Natural killer cell (primary cell): ENCODE measurements at regions not wholly inside any gene's neighbourhood (a gene's known extent, or its start where the extent isn't known, plus 50 kb on each side); places are given as distances from the start of the nearest gene placed in this dataset.

Experiments used
- ATAC-seq, 3 donors: fragments of 150-1000 bp in 2 of 3; fragments of 200-7000 bp in 1 of 3; cut with Tn5 transposase; 1 replicate in 1 of 3; 2 replicates in 2 of 3; pipeline ENCODE4 v1.10.0; 2021; ENCODE audit warnings: mild to moderate bottlenecking in 2 of 3, moderate library complexity in 2 of 3
- DNase-seq, 2 donors: peaks; one replicate each; pipeline versions ENCODE4 v3.0.0 to v3.0.0-alpha.2; 2013 to 2021; ENCODE audit warnings: mixed read lengths in 1 of 2
- H3K27ac ChIP-seq: one replicate; pipeline ENCODE4 v1.5.1; 2013; ENCODE audit warnings: mild to moderate bottlenecking, low read length
- H3K27me3 ChIP-seq: one replicate; pipeline ENCODE4 v1.6.1; 2013; ENCODE audit warnings: low read length; ENCODE audit not compliant: control insufficient read depth, insufficient read depth
- H3K36me3 ChIP-seq: one replicate; pipeline ENCODE4 v1.6.1; 2013; ENCODE audit warnings: low read length; ENCODE audit not compliant: control insufficient read depth, insufficient read depth
- H3K4me1 ChIP-seq: one replicate; pipeline ENCODE4 v1.6.1; 2013; ENCODE audit warnings: low read length; ENCODE audit not compliant: control insufficient read depth, insufficient read depth
- H3K4me3 ChIP-seq: one replicate; pipeline ENCODE4 v1.5.1; 2013; ENCODE audit warnings: low read length
- H3K9me3 ChIP-seq: one replicate; pipeline ENCODE4 v1.6.1; 2013; ENCODE audit warnings: low read length; ENCODE audit not compliant: control insufficient read depth, insufficient read depth
- H3K27ac Mint-ChIP-seq, 2 donors: one replicate each; pipeline ENCODE4 v1.8.0; 2022; ENCODE audit warnings: mild to moderate bottlenecking in 2 of 2, mixed read lengths in 2 of 2, moderate library complexity in 1 of 2
- H3K27me3 Mint-ChIP-seq, 2 donors: one replicate each; pipeline ENCODE4 v1.8.0; 2022; ENCODE audit warnings: low read depth in 2 of 2, mixed read lengths in 2 of 2
- H3K36me3 Mint-ChIP-seq: one replicate; pipeline ENCODE4 v1.8.0; 2022; ENCODE audit warnings: mixed read lengths
- H3K4me1 Mint-ChIP-seq, 2 donors: one replicate each; pipeline ENCODE4 v1.8.0; 2022; ENCODE audit warnings: mixed read lengths in 2 of 2
- H3K4me3 Mint-ChIP-seq: one replicate; pipeline ENCODE4 v1.8.0; 2022; ENCODE audit warnings: mild to moderate bottlenecking, moderate library complexity, mixed read lengths
- H3K9me3 Mint-ChIP-seq, 2 donors: one replicate each; pipeline ENCODE4 v1.8.0; 2022; ENCODE audit warnings: mixed read lengths in 2 of 2
- WGBS: methylation state at CpG from one replicate; pipeline ENCODE4 v1.1.7; 2013; ENCODE audit warnings: missing lambda C conversion rate; ENCODE audit not compliant: insufficient coverage; 5-methylcytosine and 5-hydroxymethylcytosine counted together
- intact Hi-C: fragments of 100-400 bp; cut with micrococcal nuclease; formaldehyde crosslinking; loops from one replicate; pipeline ENCODE4 v1.14.2; 2022
- TF ChIP-seq, protein P1 (sequence below): fragments of 200-600 bp; IDR thresholded peaks from one replicate; pipeline ENCODE4 v1.8.0; 2022; ENCODE audit warnings: antibody characterized with exemption

DNA sequence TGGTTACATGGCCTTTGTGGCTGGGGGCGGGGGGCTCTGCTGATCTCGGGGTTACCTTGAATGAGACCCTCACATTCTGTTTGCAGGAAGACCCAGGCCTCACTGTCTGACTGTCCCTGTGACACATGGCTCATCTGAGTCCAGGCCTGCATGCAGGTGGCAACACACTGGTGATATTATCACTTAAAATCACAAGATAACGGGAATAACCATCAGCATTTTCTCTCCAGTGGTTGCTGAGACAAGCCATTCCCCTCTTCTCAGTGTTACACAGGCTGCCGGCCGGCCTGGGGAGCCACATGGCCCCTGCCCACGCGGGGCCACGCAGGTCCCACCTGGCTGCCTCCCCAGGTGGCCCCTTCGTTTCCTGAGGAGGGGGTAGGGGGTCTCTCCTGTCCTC, 197.6 kb downstream of the ENGASE start:
- no peaks in the 10 kb centered on the region for H3K9me3 ChIP-seq
- DNase-seq (no peak), ATAC-seq (no peak)
- H3K27me3 ChIP-seq, result no peaks in the 10 kb centered on the region
- Mint-ChIP-seq H3K27ac (no peak overlapping the region), H3K9me3 (no peaks in the 10 kb centered on the region), H3K4me3 (no peak overlapping the region), H3K27me3 (peaks cover 6 to 14% of the 10 kb centered on the region in 2 donors), H3K4me1 (peaks cover 0 to 7% of the 10 kb centered on the region in 2 donors), H3K36me3 (no peaks in the 10 kb centered on the region)
- intact Hi-C loops, result no loop called here
- no peak overlapping the region for H3K27ac ChIP-seq
- no peaks in the 10 kb centered on the region for H3K36me3 ChIP-seq
- no peak overlapping the region for H3K4me3 ChIP-seq
- WGBS, result 61% methylated on average over 9 of the region's 9 CpGs
- no peaks in the 10 kb centered on the region for H3K4me1 ChIP-seq
- TF ChIP-seq, protein P1, sequence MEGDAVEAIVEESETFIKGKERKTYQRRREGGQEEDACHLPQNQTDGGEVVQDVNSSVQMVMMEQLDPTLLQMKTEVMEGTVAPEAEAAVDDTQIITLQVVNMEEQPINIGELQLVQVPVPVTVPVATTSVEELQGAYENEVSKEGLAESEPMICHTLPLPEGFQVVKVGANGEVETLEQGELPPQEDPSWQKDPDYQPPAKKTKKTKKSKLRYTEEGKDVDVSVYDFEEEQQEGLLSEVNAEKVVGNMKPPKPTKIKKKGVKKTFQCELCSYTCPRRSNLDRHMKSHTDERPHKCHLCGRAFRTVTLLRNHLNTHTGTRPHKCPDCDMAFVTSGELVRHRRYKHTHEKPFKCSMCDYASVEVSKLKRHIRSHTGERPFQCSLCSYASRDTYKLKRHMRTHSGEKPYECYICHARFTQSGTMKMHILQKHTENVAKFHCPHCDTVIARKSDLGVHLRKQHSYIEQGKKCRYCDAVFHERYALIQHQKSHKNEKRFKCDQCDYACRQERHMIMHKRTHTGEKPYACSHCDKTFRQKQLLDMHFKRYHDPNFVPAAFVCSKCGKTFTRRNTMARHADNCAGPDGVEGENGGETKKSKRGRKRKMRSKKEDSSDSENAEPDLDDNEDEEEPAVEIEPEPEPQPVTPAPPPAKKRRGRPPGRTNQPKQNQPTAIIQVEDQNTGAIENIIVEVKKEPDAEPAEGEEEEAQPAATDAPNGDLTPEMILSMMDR, result no peak

DNA sequence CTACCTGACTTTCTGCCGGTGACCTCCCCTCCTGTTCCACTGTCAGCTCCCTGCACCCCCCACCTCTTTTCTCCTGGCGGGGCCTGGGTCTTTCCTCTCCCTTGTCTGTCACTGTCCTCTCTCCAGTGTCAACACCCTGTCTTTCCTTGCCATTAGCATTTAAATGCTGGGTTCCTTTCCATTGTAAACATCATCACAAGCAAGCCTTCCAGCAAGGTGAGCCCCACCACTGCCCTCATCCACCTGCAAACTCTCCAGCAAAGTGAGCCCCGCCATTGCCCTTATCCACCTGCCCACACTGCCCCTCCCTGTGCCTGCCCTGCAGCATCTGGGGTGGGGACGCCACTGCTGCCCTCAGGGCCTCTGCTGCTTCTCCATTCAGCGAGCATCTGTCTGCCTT, 195.0 kb downstream of the ENGASE start:
- Mint-ChIP-seq H3K27ac (no peak overlapping the region), H3K36me3 (no peaks in the 10 kb centered on the region), H3K4me1 (no peaks in the 10 kb centered on the region), H3K27me3 (peaks cover 6 to 14% of the 10 kb centered on the region in 2 donors), H3K9me3 (no peaks in the 10 kb centered on the region), H3K4me3 (no peak overlapping the region)
- Histone ChIP-seq H3K9me3 (no peaks in the 10 kb centered on the region), H3K27ac (no peak overlapping the region), H3K4me1 (no peaks in the 10 kb centered on the region), H3K36me3 (no peaks in the 10 kb centered on the region), H3K4me3 (no peak overlapping the region), H3K27me3 (no peaks in the 10 kb centered on the region)
- DNase-seq, result no peak
- TF ChIP-seq, protein P1, result no peak
- no peak for ATAC-seq
- intact Hi-C loops, result no loop called here
- WGBS, result 27% methylated on average over 5 of the region's 5 CpGs

DNA sequence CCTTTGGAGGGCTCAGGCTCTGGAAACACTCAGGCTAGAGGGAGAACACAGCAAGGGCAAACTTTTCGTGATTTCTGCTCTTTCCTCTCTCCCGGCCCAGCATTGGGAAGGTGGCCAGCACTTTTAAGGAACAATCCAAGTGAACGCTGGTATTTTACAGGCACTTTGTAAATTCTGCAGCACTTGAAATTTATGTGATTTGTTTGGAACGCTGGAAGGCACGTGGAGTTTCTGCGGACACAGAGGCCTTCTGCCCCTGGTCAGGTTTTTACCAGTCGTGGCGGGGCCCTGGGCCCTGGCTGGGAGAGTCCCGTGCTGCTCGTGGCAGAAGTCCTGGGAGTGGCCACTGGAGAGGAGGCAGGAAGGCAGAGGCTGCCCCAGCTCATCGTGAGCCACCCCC, 188.6 kb downstream of the ENGASE start:
- intact Hi-C loops, result no loop called here
- no peak overlapping the region for H3K4me3 Mint-ChIP-seq

GRCh38 chr17:79262624-79263023, 188.0 kb downstream of the ENGASE start:
- H3K9me3 Mint-ChIP-seq, result no peaks in the 10 kb centered on the region
- no peaks in the 10 kb centered on the region for H3K36me3 Mint-ChIP-seq
- no peak overlapping the region for H3K27ac Mint-ChIP-seq
- Histone ChIP-seq H3K4me3 (no peak overlapping the region), H3K9me3 (no peaks in the 10 kb centered on the region), H3K36me3 (no peaks in the 10 kb centered on the region), H3K27me3 (no peaks in the 10 kb centered on the region), H3K27ac (no peak overlapping the region), H3K4me1 (no peaks in the 10 kb centered on the region)
- 91% methylated on average over 6 of the region's 6 CpGs for WGBS
- DNase-seq (no peak), ATAC-seq (no peak)
- H3K4me1 Mint-ChIP-seq, result peaks cover 0 to 5% of the 10 kb centered on the region in 2 donors
- intact Hi-C loops, result no loop called here
- TF ChIP-seq, protein P1, result no peak
- H3K4me3 Mint-ChIP-seq, result no peak overlapping the region
- peaks cover 0 to 3% of the 10 kb centered on the region in 2 donors for H3K27me3 Mint-ChIP-seq

More for the DNA sequence above, 188.6 kb downstream of the ENGASE start:
- Mint-ChIP-seq H3K27ac (no peak overlapping the region), H3K27me3 (peaks cover 0 to 3% of the 10 kb centered on the region in 2 donors), H3K9me3 (no peaks in the 10 kb centered on the region), H3K36me3 (no peaks in the 10 kb centered on the region), H3K4me1 (peaks cover 0 to 5% of the 10 kb centered on the region in 2 donors)
- H3K9me3 ChIP-seq, result no peaks in the 10 kb centered on the region
- no peak overlapping the region for H3K4me3 ChIP-seq
- no peak overlapping the region for H3K27ac ChIP-seq
- TF ChIP-seq, protein P1, result no peak
- DNase-seq (no peak), ATAC-seq (no peak)
- no peaks in the 10 kb centered on the region for H3K4me1 ChIP-seq
- 79% methylated on average over 11 of the region's 11 CpGs for WGBS
- no peaks in the 10 kb centered on the region for H3K27me3 ChIP-seq
- no peaks in the 10 kb centered on the region for H3K36me3 ChIP-seq
